ENCODE measurements at regions not wholly inside any gene's neighbourhood (a gene's known extent, or its start where the extent isn't known, plus 50 kb on each side); places are given as distances from the start of the nearest gene placed in this dataset.

DNA sequence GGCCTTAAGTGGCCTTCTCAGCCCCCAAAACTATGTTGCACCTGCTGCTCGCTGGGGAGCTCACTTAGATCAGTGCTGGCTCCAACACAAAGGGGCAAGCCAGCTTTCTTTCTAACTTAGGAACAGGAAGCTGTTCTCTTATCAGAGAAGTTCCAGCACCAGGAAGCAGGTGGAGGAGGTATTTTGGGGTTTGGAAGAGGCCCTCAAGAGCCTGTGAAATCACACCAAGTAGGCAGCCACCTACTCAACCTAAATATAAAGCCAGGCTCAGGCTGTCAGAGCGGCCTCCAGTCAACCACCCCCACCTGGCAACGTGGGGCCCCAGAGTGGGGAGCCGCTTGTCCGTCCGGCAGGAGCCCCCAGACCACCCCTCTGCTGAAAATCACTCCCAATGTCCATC lies 152.8 kb downstream of the OLFM1 start:
- no peak for DNase-seq (ENCODE audit: low spot score)

DNA sequence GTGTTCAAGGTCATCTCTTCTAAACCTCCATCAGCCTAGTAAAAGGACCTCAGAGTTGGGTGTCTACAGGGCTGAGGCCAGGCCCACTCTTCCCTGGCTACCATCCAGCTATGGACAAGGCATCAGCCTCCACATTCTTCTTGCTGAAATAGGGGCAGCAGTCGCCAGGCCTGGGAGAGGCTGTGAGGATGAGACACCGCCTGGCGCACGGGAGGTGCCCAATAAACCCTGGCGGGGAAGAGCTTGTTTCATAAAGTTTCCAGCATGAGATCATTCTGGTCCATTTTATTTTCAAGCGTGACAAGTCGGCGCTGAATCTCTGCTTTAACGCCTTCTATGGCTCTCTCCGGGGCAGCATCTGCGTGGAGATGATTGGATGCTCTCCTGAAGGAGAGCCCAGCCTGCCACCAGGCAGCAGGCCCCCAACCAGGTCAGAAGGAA lies 153.4 kb downstream of the OLFM1 start:
- DNase-seq (ENCODE audit: low spot score) = no peak

DNA sequence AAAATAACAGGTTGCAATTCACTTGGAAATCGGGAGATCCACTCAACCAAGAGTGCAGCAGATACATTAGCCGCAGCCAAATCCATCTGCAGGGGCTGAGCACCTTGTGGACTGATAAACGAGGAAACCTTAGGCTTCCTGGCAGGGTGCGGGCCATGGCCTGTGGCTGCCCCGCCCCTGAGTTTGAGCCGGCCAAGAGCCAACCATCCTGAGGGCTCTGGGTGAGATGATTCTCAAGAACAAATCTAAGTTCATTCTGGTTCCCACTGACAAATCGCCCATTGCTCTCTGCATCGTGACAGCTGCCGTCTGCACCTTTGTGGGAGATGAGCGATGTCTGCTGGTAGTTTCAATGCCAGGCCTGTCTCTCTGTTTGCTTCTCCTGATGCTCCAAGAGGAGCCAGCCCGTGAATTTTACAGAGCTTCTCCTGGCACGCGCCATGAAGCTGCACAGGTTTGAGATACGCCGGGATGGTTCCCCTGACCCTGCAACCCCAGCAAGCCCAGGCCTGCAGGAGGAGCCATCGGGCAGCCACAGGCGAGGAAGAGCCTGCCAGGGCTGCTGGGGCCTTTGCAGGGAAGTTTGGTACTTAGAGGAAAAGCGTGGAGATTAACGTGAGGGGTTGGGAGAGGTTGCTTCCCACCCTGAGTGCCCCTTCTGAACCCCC lies 154.0 kb downstream of the OLFM1 start:
- peak; percentile 7 for DNase-seq (ENCODE audit: low spot score)

DNA sequence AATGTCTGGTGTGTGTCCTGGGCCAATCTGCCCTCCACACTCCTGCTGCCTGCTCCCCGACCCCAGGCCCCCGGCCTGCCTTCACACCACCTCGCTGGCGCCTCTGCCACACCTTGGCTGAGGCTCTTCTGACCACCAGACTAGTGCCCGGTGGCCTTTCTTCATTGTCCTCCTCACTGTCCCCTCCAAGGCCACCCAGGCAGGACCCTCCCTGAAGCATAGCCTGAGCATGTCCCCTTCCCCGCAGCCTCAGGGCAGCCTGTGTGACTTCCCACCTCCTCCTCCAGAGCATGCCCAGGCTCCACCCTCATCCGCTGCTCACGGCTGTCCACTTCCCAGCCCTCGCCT lies 154.6 kb downstream of the OLFM1 start:
- no peak for DNase-seq (ENCODE audit: low spot score)

DNA sequence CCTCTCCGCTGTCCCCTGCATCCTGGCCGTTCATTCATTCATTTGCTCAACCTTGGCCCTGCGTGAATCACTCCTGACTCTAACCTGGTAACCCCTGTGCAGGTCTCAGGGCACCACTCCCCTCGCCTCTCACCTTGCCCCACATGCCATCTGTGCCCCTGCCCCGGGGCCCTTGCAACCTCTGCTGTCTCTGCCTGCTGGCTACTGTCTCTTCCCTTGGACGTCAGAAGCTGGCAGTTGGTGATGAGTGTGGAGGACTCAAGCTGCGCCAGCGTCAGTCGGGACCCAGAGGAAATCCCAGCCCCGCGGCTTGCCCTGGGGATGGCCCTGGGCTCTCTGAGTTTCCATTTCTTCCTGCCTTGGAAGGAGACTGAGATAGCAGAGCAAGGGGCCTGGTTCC lies 154.9 kb downstream of the OLFM1 start:
- no peak for DNase-seq (ENCODE audit: low spot score)

DNA sequence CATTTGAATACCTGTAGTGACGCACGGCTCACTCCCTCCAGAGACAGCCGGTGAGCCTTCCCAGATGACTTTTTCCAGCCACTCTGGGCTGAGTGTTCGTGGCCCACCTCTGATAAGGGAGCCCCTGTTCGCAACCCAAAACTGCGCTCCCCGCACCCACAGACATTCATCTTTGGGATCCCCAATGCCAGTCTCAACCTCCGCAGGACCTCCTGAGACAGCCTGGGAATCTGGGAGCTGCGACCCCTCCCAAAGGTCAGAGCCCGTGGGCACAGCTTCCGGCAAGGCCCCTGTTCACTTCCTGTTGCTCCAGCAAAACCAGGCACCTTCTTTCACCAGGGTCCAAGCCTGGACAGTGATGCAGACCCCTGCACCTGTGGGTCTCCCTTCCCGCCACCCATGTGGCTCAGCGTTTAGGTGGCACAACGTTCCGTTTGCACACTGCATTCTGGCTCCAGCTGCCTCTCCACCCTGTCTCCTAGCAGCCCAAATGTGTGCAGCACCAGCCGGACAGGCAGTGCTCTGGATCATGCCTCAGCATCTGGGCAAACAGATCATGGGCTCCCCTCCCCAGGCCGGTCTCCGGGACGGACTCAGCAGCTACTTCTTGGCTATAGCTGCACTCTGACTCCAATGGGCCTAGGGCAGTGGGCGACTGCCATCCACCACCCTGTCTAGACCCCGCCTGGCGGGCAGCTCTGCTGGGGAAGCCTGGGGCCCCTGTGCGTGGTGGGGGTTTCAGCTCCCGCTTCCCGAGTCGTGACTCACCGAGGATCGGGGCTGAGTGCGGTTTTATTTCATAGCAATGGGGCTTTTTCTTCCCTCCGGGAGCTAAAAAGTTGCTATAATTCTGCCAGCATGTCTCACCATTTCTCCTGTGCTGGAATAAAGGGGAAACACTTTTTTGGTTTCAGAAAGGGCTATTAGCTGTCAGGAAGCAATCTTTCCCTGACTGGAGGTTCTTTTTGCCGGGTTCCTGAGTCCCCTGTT lies 156.0 kb downstream of the OLFM1 start:
- DNase-seq (ENCODE audit: low spot score) = no peak

DNA sequence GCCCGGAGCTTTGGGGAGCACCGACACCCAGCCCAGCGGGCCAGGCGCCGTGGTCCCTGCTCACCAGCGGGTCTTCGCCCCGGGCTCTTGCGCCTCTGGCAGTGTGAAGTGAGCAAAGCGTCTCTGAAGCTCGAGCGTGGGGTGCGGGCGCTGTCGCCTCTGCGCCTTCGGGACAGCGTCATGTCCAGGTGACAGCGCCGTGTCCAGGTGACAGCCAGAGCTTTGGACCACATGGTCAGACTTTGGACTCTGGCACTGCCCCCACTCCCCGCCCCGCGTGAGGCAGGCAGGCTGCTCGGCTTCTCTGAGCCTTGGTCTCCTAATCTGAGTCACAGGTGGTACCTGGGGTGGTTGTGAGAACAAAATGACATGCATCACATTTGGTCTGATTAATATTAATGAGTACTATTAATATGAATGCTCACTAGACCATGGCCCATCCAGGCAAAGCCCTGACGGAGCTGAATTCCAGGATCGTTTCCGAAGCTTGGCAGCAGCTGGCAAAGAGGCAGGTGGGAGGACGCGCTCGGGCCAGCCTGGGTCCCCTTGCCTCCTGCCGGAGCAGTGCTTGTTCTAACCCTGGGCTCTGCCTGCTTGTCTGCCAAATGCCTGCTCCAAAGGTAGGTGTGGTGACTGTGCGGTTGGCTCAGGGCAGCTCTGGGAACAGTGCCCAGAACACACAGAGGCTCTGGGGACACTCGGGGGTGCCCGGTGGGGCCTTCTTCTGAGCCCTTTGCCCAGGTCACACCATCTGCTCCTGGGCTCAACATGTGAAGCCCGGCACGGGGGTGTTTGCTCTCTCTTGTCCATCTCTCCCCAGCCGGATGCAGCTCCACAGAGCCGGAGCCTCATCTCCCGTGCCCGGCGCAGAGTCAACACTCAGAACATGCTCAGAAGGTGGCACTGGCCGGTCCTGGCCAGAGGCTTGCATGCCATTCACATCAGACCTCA lies 157.1 kb downstream of the OLFM1 start:
- DNase-seq (ENCODE audit: low spot score) = no peak

DNA sequence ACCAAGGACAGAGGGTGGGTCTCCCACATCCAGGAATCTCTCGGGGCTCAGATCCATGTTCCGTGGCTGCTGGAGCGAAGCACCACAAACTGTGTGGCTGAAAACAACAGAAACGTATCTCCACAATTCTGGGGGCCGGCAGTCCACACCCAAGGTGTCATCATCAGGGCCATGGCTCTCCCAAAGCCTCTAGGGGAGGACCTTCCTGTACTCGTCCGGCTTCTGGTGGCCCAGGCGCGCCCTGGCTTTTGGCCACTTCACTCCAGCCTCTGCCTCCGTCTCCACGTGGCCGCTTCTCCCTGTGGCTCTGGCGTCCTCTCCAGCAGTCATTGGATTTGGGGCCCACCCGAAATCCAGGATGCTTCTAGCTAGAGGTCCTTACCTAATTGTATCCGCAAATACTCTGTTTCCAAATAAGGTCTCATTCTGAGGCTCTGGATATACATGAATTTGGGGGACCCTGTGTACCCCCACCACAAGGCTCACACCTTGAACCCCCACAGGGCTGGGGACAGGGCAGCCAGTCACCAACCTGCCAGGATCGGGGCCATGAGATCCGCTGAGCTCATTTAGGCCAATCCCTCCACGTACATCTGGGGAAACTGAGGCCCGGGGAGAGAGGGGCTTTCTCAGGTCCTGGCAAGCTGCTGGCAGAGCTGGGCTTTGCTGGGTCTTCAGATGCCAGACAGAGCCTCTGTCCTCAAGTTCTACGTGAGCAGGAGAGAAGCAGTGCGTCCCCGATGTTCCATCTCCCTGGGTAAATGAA lies 158.2 kb downstream of the OLFM1 start:
- DNase-seq (ENCODE audit: low spot score) = no peak

DNA sequence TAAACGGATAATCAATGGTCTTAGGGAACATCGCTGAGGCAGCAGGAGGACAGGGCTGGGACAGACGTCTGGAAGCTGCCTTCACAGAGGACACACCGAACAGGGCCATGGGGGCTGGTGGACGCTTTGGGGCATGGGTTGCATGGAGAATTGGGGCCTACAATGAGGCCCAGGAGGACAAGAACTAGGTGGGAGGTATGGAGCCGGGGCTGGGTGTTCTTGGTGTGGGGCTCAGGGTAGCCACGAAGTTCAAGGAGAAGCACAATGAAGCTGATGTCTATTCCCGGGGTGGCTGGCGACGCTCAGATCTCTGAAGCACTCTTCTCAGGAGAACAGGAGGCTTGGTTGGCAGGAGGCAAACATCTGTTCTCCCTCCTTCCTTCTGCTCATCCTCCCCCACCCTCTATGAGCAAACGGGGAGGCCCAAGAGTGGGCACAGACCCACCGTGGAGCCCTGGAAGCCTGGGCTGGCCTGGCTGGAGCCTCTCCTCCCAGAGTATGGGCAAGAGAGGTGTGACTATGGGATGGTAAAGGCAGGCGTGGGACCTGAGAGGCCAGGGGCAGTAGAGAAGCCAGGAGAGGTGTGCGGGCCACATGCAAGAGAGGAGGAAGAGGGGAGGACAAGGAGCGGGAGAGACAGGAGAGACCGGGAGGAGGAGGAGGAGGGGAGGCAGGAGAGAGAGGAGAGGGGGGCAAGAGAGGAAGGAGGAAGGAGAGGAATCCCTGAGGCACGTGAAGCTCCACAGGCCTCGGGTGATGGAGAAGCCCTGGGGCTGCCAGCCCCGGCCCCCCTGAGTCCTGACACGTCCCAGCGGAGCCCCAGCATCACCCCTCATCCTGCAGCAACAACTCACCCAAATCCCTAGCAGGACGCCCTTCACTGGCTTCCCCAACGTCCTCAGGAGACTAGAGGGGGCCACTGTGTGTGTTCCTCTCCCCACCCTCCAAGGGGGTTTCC lies 159.1 kb downstream of the OLFM1 start:
- DNase-seq (ENCODE audit: low spot score) = no peak

DNA sequence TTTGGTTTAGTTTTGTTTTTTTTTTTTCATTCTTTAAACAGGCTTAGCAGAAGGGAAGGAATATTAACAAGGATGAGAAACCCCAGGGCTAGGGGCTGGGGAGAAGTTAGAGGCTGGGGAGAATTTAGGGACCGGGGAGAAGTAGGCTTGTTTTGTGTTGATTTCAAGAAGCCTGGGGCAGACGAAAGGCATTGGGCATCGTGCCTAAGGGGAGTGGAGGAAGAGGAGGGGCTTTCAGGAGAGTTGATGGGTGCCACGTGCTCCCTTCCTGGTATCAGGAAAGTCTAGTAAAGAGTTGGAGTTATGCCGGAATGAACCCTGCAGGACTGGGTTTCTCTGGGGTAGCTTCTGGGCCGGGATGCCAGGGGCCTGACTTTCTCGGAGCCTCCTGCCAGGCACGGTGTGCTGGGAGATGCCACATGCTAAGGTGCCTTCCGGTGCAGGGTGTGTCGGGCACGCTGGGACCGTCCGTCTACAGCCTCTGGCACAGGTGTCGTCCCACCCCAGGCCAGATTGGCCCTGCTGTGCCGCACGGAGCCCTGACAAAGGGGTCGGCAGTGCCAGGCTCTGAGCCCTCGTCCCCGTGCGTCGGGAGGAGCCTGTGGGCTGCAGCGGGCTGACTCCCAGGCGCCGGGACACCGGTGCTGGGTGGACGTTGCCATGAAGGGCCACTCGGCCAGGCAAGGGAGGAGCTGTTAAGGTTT lies 159.9 kb downstream of the OLFM1 start:
- no peak for DNase-seq (ENCODE audit: low spot score)

DNA sequence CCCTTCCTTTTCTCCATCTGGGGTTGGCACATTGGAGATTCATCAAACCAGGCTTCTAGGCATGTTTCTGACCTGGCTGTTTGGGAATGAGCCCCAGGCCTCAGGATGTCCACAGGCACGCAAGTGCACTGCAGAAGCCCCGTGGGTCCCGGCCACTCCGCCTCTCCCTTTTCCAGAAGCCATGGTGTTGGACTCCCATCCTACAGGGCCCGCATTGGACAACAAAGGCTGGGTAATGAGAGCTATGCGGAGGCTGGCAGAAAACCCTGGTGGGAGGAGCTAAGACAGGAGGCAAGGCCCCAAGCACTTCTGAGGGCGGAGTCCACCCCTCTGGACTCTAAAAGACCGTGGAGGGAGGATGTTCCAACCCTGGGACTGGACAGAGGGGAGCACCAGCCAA lies 160.6 kb downstream of the OLFM1 start:
- no peak for DNase-seq (ENCODE audit: low spot score)

DNA sequence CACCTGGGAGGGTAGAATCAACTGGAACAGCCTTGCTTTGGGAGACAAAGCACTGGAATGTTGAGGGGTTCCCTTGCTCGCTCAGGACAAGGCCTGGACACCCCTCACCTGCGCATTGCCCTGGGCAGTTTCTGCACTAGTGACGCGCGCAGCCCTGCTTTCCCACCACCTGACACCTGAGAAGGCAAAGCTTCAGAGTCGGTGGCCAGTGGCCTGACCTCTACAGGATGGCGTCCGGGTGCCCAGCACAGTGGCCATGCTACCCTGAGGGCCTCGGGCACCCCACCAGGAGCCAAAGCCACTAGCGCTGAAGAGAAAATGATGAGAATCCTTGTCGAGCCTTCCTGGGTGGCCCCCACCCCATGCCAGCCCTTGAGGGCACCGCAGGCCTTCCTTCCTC lies 161.3 kb downstream of the OLFM1 start:
- no peak for DNase-seq (ENCODE audit: low spot score)

DNA sequence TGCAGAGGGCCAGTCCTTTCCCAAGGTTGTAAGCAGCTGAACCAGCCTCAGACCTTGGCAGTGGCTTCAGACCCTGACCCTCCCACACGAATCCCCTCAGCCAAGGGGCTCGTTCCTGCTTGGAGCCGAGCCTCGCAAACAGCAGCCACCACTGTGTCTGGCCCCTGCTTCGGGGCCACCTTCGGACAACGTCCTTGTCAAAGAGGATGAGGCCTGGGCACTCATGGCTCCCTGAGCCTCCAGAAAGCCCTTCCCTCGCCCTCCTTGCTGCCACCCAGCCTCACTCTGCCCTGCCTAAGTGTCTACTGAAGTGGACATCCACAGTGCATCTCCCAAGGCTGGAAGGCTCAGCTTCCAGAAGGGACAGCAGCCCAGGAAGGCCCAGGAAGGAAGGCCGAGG lies 161.7 kb downstream of the OLFM1 start:
- no peak for DNase-seq (ENCODE audit: low spot score)

DNA sequence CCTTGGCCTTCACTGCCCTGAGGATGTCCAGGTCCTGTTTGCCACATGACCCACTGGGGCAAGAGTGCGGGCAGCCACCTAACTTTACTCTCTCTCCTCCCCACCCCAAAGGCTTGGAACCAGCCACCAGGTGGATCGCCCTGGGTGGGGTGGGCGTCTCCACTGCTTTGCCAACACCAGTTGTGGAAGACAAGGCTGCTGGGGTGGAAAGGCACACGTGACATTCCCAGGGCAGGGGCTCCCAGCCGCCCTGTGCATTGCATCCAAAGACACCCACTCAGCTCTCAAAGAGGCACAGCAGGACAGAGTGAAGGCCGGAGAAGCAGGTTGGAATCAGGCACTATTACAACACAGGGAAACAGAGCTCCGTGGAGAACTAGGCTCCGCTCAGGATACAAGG lies 162.2 kb downstream of the OLFM1 start:
- DNase-seq (ENCODE audit: low spot score) = no peak

DNA sequence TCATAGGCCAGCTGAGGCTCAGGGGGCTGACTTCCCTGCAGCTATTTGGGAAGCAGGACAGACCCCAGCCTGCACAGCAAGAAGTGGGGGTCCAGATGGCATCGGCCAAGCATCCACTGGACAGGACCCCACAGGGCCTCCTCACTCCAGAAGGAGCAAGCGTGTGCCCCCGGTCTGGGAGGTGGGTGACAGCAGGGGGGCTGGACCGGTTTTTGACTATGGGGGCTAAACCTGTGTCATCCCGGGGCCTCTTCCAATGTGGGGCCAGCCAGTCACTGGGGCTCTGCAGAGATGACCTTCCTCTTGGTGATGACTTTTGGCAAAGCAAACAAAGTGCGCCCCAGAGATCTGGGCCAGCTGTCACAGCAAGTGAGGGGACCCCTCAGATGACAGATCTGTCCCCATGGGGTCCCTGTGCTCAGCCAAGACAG lies 163.9 kb downstream of the OLFM1 start:
- DNase-seq (ENCODE audit: low spot score) = no peak

DNA sequence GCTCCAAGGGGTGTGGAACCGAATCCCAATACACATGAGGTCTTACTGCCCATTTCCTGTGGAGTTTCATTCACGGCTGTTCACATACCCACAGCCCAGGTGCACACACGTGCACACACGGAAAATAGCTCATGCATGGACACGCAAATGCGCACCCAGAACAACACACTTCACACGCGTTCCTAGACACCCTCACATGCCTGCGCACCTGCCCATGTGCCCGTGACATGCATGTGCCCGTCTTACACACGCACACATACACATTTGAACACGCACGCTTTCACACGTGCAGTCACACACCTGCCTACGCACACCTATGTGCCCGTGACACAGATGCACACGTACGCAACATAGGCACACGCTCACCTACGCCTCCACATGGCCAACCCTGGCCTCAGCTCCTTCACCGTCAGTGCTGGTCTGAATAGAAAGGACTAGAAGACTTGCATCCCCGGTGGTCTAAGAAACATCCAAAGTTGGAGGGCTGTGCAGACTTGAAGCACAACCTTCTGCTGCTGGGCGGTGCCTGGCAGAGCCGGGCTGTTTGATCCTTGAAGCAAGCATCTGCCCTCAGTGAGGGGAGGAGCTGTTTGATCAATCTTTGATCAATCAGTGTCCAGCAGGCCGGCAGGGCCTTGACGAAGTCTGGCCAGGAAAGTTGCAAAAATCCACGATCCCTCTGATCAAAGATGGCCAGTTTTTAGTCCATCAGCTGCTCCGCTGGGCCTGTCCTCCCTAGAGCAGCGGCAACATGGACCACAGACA lies 164.7 kb downstream of the OLFM1 start:
- DNase-seq (ENCODE audit: low spot score) = no peak

DNA sequence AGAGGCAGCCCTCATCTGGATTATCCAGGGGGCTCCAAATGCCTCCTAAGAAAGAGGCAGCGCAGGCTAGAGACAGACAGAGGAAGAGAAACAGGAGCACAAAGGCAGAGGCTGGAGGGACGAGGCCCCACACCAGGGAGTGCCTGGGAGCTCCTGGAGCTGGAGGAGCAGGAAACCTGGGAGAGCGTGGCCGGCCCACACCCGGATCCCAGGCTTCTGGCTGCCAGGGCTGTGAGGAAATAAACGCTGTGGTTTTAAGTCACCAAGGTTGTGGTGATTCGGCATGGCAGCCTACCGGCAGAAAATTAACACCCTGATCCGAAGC lies 165.5 kb downstream of the OLFM1 start:
- no peak for DNase-seq (ENCODE audit: low spot score)

DNA sequence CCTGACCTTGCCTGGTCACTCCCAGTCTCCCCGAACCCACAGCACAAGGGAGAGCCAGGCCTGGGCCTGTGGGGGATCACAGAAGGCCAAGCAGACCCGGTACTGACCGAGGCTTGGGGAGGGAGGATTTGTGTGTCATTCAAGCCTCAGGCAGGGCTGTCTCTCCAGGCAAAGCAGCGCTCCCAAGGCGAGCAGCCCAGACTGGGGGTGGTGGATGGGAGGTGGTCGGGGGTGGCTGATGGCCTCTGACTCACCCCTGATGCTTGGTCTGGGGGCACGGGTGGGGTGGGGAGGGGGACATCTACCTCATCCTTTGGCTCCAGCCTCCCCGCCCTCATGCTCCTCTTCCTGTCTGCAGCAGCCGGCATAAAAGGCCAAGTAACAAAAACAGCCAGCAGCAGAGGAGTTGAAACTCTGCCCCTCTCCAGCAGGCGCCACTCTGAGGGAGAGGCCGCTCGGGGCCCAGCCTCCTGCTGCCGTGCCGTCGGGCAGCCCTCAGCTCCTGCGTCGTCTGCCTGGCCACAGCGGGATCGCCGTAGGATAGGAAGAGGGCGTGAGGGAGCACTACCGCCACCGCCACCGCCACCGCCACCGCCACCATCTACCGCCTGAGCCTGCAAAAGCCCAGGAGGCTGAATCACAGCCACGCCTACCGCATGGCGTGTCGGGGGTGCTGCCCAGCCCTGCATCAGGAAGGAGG lies 166.0 kb downstream of the OLFM1 start:
- DNase-seq (ENCODE audit: low spot score) = no peak

All from NAMALWA (cell line).